Hepatocyte (in vitro differentiated cells): ENCODE measurements at regions not wholly inside any gene's neighbourhood (a gene's known extent, or its start where the extent isn't known, plus 50 kb on each side); places are given as distances from the start of the nearest gene placed in this dataset.

Source experiments
- EZH2 ChIP-seq: fragments of 200-600 bp; sonication (generic); IDR thresholded peaks from 2 replicates; pipeline ENCODE4 v1.6.1; 2016; ENCODE audit warnings: antibody characterized with exemption, mild to moderate bottlenecking, borderline replicate concordance
- EZH2phosphoT487 ChIP-seq: fragments of 200-600 bp; sonication (generic); IDR thresholded peaks from one replicate; pipeline ENCODE4 v1.6.1; 2018; ENCODE audit warnings: antibody characterized with exemption, mild to moderate bottlenecking, low read depth, moderate library complexity; ENCODE audit not compliant: unreplicated experiment, severe bottlenecking
- TF ChIP-seq, protein P1 (sequence below): fragments of 200-600 bp; sonication (generic); IDR thresholded peaks from 2 replicates; pipeline ENCODE4 v1.5.1; 2016; ENCODE audit warnings: antibody characterized with exemption, mild to moderate bottlenecking; ENCODE audit not compliant: poor library complexity

DNA sequence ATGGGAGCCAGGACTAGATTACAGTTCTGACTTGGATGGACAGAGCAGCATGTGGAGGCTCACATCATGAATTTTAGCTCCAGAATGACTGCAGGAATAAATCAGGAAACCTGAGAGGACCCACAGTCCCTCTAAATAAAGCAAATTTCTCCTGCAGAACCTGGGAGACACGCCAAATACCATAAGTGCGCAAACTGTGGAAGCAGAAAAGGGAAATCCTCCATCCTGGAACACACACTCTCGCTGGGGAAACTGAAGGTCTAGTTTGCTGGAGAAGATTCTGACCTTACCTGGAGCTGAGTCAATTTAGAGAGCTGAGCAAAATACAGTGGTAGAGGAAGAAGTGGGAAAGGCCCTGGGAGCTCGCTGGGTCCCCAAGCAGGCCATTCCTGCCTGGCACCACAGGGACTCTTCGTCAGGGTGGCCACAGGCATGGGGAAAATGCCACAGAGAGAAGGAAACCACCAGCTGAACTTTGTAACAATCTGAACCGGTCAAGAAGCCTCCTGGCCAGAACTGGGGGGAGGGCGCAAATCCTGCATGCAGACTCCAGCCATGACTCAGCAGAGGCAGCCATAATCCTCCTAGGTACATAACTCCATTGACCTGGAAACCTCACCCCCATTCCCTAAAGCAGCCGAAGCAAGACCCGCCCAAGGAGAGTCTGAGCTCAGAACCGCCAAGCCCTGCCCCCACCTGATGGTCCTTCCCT, 390.9 kb downstream of the LRRC70 start:
- TF ChIP-seq, protein P1, sequence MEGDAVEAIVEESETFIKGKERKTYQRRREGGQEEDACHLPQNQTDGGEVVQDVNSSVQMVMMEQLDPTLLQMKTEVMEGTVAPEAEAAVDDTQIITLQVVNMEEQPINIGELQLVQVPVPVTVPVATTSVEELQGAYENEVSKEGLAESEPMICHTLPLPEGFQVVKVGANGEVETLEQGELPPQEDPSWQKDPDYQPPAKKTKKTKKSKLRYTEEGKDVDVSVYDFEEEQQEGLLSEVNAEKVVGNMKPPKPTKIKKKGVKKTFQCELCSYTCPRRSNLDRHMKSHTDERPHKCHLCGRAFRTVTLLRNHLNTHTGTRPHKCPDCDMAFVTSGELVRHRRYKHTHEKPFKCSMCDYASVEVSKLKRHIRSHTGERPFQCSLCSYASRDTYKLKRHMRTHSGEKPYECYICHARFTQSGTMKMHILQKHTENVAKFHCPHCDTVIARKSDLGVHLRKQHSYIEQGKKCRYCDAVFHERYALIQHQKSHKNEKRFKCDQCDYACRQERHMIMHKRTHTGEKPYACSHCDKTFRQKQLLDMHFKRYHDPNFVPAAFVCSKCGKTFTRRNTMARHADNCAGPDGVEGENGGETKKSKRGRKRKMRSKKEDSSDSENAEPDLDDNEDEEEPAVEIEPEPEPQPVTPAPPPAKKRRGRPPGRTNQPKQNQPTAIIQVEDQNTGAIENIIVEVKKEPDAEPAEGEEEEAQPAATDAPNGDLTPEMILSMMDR = no peak
- TF ChIP-seq EZH2 (no peak), EZH2phosphoT487 (no peak)
